CD1c-positive myeloid dendritic cell (primary cell): ENCODE measurements at regions not wholly inside any gene's neighbourhood (a gene's known extent, or its start where the extent isn't known, plus 50 kb on each side); places are given as distances from the start of the nearest gene placed in this dataset.
A peak's percentile ranks its signal among the peaks of the same experiment; 100 is the strongest.

ENCODE experiments used
- DNase-seq: peaks from one replicate; pipeline ENCODE4 v3.0.0-alpha.2; 2016; ENCODE audit errors: extremely low spot score

- no peak for DNase-seq
These were observed 84.8 kb upstream of the RNF217 start for GRCh38 chr6:124877468-124877867.

- DNase-seq, result no peak
These were observed 82.9 kb upstream of the RNF217 start for GRCh38 chr6:124879110-124879991.

- no peak for DNase-seq
These were observed 82.3 kb upstream of the RNF217 start for GRCh38 chr6:124879992-124880355.

- no peak for DNase-seq
These were observed 80.2 kb upstream of the RNF217 start for GRCh38 chr6:124881898-124882578.

- peak; percentile 4 for DNase-seq
These were observed 79.5 kb upstream of the RNF217 start for GRCh38 chr6:124882579-124883393.

- DNase-seq, result no peak
These were observed 77.1 kb upstream of the RNF217 start for GRCh38 chr6:124885171-124885570.

- no peak for DNase-seq
These were observed 74.2 kb upstream of the RNF217 start for GRCh38 chr6:124887872-124888580.

- peak; percentile 33 for DNase-seq
These were observed 73.5 kb upstream of the RNF217 start for GRCh38 chr6:124888581-124889371.

GRCh38 chr6:124901084-124901483 lies 61.2 kb upstream of the RNF217 start:
- DNase-seq, result no peak

GRCh38 chr6:124903797-124904196 lies 58.4 kb upstream of the RNF217 start:
- DNase-seq, result no peak

- no peak for DNase-seq
These were observed 54.6 kb upstream of the RNF217 start for GRCh38 chr6:124907596-124907995.
